ENCODE measurements at regions not wholly inside any gene's neighbourhood (a gene's known extent, or its start where the extent isn't known, plus 50 kb on each side); places are given as distances from the start of the nearest gene placed in this dataset.

DNA sequence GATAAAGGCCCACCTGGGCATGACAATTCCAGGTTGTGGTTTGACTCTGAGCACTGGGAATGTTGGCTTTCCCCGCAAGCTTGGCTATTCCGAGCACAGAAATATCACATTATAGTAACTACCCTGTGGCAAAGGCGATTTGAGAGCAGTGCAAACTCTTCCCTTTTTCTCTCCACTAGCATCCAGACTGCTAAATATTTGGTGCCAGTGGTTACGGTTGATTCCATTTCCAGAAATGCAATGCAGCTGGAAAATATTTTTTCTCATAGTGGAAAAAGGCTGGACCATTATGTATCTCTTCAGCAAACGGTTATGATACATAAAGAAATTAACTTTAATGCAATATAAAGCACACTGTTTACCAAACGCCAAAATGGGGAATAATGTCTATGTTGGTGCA is 158.0 kb downstream of the ENC1 start:
- TF ChIP-seq EZH2 (IDR thresholded peaks at IDR 0.05; ENCODE audit: borderline replicate concordance, insufficient read depth, low read length, poor library complexity, severe bottlenecking) (no peak), POLR2AphosphoS5 (IDR thresholded peaks at IDR 0.05) (no peak), TAF1 (IDR thresholded peaks at IDR 0.05; ENCODE audit: low read depth) (no peak), RAD21 (conservative IDR thresholded peaks at IDR 0.05) (no peak), EP300 (conservative IDR thresholded peaks at IDR 0.05; ENCODE audit: poor library complexity, severe bottlenecking) (no peak)
- TF ChIP-seq, protein P1, sequence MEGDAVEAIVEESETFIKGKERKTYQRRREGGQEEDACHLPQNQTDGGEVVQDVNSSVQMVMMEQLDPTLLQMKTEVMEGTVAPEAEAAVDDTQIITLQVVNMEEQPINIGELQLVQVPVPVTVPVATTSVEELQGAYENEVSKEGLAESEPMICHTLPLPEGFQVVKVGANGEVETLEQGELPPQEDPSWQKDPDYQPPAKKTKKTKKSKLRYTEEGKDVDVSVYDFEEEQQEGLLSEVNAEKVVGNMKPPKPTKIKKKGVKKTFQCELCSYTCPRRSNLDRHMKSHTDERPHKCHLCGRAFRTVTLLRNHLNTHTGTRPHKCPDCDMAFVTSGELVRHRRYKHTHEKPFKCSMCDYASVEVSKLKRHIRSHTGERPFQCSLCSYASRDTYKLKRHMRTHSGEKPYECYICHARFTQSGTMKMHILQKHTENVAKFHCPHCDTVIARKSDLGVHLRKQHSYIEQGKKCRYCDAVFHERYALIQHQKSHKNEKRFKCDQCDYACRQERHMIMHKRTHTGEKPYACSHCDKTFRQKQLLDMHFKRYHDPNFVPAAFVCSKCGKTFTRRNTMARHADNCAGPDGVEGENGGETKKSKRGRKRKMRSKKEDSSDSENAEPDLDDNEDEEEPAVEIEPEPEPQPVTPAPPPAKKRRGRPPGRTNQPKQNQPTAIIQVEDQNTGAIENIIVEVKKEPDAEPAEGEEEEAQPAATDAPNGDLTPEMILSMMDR (IDR thresholded peaks at IDR 0.05; ENCODE audit: poor library complexity, severe bottlenecking): no peak
